Right lobe of liver (tissue), 6 donors: ENCODE measurements at regions not wholly inside any gene's neighbourhood (a gene's known extent, or its start where the extent isn't known, plus 50 kb on each side); places are given as distances from the start of the nearest gene placed in this dataset.
A peak's percentile ranks its signal among the peaks of the same experiment; 100 is the strongest.

Source experiments
- ATAC-seq, 4 donors: fragments of 200-7000 bp; cut with Tn5 transposase; one replicate each; pipeline ENCODE4 v1.9.1; 2020; ENCODE audit warnings: mild to moderate bottlenecking in 4 of 4, moderate library complexity in 4 of 4
- DNase-seq, 3 donors: peaks; one replicate each; pipeline ENCODE4 v3.0.0-alpha.2; 2020
- H3K27ac ChIP-seq, 3 donors: fragments of 200-600 bp; one replicate each; pipeline ENCODE4 v1.8.0; 2022
- H3K27me3 ChIP-seq, 2 donors: fragments of 200-600 bp; one replicate each; pipeline ENCODE4 v1.8.0; 2022
- H3K36me3 ChIP-seq, 4 donors: fragments of 200-600 bp; sonication (generic) in 1 of 4; one replicate each; pipeline versions ENCODE4 v1.5.1 to v1.8.0; 2017 to 2022; ENCODE audit warnings: control low read depth in 1 of 4
- H3K4me1 ChIP-seq, 4 donors: fragments of 200-600 bp; sonication (generic) in 1 of 4; one replicate each; pipeline versions ENCODE4 v1.5.1 to v1.8.0; 2017 to 2022; ENCODE audit warnings: control low read depth in 1 of 4
- H3K4me3 ChIP-seq, 3 donors: fragments of 200-600 bp; one replicate each; pipeline ENCODE4 v1.8.0; 2022
- H3K9me3 ChIP-seq, 4 donors: fragments of 200-600 bp; sonication (generic) in 1 of 4; one replicate each; pipeline versions ENCODE4 v1.5.1 to v1.8.0; 2017 to 2022; ENCODE audit warnings: control low read depth in 1 of 4
- POLR2A ChIP-seq: fragments of 450-650 bp; IDR thresholded peaks from one replicate; pipeline ENCODE4 v1.6.1; 2017; ENCODE audit warnings: antibody characterized with exemption, mild to moderate bottlenecking
- WGBS: methylation state at CpG from one replicate; pipeline ENCODE4 v1.1.6; 2018; ENCODE audit warnings: low coverage, low lambda C conversion rate; ENCODE audit not compliant: insufficient coverage; ENCODE audit errors: missing lambda C conversion rate; 5-methylcytosine and 5-hydroxymethylcytosine counted together
- intact Hi-C, 2 donors: fragments of 100-400 bp; cut with DNase I; formaldehyde crosslinking; loops; one replicate each; pipeline versions ENCODE4 v1.11.2 to v1.14.1; 2022
- TF ChIP-seq, protein P1 (sequence below), 4 donors: fragments of 200-600 bp in 3 of 4; fragments of 450-650 bp in 1 of 4; IDR thresholded peaks; one replicate each; pipeline versions ENCODE4 v1.5.1 to v1.8.0; 2016 to 2022; ENCODE audit warnings: antibody characterized with exemption in 4 of 4, mild to moderate bottlenecking in 2 of 4
- donor health status: DM: no; HTN: yes; CAD: no.
- donor health status: DM: no; HTN: no; CAD: no.
- donor health status: DM: no; HTN: no; CAD: no.
- donor health status: DM: no; HTN: yes; CAD: no.
- donor health status: DM: no; HTN: yes; CAD: no.

DNA sequence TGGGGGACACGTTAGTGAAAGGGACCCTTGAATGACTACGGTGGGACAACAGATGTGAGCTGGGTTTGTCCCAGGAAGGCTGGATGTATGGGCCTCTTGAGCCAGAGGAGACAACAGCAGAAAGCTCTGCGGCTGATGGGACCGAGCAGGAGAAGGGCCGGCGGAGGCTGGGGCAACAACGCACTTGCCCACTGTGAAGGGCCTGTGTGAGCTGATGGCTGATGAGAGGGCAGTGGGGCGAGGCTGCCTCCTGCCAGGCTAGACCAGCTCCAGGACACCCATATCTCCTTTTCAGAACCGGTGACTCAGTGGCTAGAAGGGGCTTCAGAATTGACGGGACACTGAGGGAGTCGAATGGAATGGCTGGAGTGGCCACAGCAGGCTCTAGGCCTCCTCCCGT is 250.1 kb downstream of the SEC14L1 start:
- ATAC-seq, result no peak
- no peak for DNase-seq
- Histone ChIP-seq H3K4me1 (peaks cover 3 to 87% (median 59%) of the 10 kb centered on the region in 4 donors), H3K36me3 (no peaks in the 10 kb centered on the region), H3K9me3 (no peaks in the 10 kb centered on the region), H3K4me3 (peak overlapping the region in 1 of 3 donors; percentile 29), H3K27ac (peak overlapping the region; percentile 46 to 60 (median 59)), H3K27me3 (no peaks in the 10 kb centered on the region)
- intact Hi-C loops, result loop anchor here in 1 of 2 donors (10.0 kb wide), 1 partner anchor 104 kb away; no protein-coding TSS in a partner anchor
- TF ChIP-seq, protein P1, sequence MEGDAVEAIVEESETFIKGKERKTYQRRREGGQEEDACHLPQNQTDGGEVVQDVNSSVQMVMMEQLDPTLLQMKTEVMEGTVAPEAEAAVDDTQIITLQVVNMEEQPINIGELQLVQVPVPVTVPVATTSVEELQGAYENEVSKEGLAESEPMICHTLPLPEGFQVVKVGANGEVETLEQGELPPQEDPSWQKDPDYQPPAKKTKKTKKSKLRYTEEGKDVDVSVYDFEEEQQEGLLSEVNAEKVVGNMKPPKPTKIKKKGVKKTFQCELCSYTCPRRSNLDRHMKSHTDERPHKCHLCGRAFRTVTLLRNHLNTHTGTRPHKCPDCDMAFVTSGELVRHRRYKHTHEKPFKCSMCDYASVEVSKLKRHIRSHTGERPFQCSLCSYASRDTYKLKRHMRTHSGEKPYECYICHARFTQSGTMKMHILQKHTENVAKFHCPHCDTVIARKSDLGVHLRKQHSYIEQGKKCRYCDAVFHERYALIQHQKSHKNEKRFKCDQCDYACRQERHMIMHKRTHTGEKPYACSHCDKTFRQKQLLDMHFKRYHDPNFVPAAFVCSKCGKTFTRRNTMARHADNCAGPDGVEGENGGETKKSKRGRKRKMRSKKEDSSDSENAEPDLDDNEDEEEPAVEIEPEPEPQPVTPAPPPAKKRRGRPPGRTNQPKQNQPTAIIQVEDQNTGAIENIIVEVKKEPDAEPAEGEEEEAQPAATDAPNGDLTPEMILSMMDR (IDR thresholded peaks at IDR 0.05), result no peak
- TF ChIP-seq POLR2A, result no peak
- WGBS, result 85% methylated on average over 4 of the region's 12 CpGs

DNA sequence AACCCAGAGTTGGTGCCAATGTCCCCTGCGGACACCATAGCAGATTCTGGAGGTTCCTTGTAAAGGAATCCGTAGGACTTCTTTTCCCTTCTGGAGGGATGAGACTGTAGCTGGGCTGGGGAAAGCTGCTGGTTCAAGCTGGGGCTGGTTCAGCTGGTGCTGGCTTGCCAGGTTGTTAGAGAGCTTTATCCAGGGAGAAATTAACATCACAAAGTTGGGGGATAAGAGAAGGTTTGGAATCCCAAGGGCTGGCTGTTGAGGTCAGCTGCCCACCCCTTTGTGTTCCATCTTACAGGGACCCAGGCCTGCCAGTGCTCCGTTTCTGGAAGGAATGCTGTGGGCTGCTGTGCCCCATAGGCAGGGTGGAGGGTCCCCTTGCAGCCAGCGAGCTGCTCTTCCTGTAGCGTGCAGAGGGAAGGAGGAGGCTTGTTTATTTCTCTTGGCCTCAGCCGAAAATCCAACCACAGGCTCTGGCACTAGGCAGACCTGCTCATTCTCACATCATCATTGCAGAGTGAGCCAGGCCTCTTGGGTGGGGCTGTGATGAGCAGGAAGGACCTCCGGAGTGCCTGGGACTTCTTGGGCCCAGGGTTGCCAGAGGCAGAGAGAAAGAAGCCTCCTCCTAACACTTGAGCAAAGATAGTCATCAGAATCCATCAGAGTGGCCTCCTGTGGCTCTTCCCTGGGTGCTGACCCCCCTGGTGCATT is 251.1 kb downstream of the SEC14L1 start:
- DNase-seq, result no peak

DNA sequence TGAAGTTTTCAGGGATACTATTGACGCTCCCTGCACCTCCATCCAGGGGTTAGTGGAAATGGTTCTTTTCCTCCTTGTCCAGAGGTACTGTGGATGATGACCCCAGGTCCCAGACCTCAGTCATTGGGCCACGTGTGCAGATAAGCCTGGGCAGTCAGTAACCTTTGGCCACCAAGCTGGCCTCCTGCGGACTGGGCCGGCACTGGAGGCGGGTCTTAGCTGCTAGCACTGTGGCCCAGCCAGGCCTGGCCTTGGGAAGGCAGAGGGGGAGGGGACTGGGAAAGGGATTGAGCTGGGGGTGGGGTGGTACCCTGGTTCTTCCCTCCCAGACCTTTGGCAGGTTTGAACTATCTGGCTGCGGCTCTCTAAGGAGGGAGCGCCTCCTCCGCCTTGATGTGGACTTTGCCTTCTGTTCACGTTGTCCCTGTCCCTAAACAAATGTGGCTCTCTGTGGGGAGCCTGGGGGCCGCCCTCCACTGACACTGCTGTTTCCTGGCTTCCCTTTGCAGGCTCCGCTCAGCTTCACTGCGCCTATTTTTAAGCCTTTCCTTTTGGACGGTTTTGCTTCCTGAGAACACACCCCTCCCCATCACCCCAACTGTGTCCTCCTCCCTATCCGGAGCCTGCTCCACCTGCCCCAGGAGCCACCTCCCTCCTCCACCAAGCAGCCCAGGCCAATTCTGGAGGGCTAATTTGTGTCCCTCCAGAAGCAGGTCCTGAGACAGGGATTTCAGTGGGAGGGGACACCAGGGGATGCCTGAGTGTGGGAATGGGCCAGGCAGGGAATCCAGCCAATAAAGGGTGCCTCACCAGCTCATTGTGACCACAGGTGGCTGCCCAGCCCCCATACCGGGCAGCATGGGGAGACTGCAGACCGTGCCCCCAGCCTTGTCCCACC is 251.9 kb downstream of the SEC14L1 start:
- Histone ChIP-seq H3K9me3 (no peaks in the 10 kb centered on the region), H3K27ac (peak overlapping the region; percentile 46 to 60 (median 59)), H3K27me3 (no peaks in the 10 kb centered on the region), H3K36me3 (no peaks in the 10 kb centered on the region), H3K4me1 (peaks cover 3 to 70% (median 43%) of the 10 kb centered on the region in 4 donors), H3K4me3 (peak overlapping the region in 1 of 3 donors; percentile 29)
- peak; percentile 68 to 82 (median 80) for ATAC-seq
- intact Hi-C loops, result loop anchor here in 1 of 2 donors (10.0 kb wide), 1 partner anchor 102 kb away; no protein-coding TSS in a partner anchor
- WGBS, result 26% methylated on average over 13 of the region's 16 CpGs
- TF ChIP-seq, protein P1 (IDR thresholded peaks at IDR 0.05), result no peak
- no peak for TF ChIP-seq POLR2A
- DNase-seq, result peak; percentile 90 to 98 (median 95)

More for the DNA sequence above, 251.1 kb downstream of the SEC14L1 start:
- peak overlapping the region; percentile 46 to 60 (median 59) for H3K27ac ChIP-seq
- H3K36me3 ChIP-seq, result no peaks in the 10 kb centered on the region
- TF ChIP-seq, protein P1 (IDR thresholded peaks at IDR 0.05), result no peak
- no peak for TF ChIP-seq POLR2A
- no peaks in the 10 kb centered on the region for H3K9me3 ChIP-seq
- 83% methylated on average over 2 of the region's 7 CpGs for WGBS
- intact Hi-C loops, result loop anchor here in 1 of 2 donors (10.0 kb wide), 1 partner anchor 103 kb away; no protein-coding TSS in a partner anchor
- peak overlapping the region in 2 of 3 donors; percentile 0 to 29 for H3K4me3 ChIP-seq
- no peaks in the 10 kb centered on the region for H3K27me3 ChIP-seq
- peak in 1 of 4 donors; percentile 1 for ATAC-seq
- peaks cover 3 to 78% (median 49%) of the 10 kb centered on the region in 4 donors for H3K4me1 ChIP-seq

DNA sequence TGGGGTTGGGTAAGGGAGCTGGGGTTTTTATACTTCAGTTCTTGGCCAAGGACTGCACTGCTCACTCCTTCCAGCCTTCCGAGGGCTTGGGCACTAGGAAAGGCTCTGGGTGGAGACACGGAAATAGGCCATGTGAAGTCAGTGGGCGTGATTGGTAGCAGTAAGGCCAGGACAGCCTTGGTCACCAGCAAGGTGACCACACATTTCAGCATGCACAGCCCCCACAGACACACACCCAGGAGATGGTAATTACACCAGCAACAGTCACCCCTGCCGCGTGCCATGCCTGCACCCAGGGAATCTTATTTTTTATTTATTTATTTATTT is 252.5 kb downstream of the SEC14L1 start:
- peak overlapping the region; percentile 46 to 60 (median 59) for H3K27ac ChIP-seq
- intact Hi-C loops, result loop anchor here in 1 of 2 donors (10.0 kb wide), 1 partner anchor 102 kb away; no protein-coding TSS in a partner anchor
- ATAC-seq (no peak), DNase-seq (no peak)
- H3K27me3 ChIP-seq, result no peaks in the 10 kb centered on the region
- peaks cover 3 to 64% (median 40%) of the 10 kb centered on the region in 4 donors for H3K4me1 ChIP-seq
- no peaks in the 10 kb centered on the region for H3K36me3 ChIP-seq
- no peaks in the 10 kb centered on the region for H3K9me3 ChIP-seq
- H3K4me3 ChIP-seq, result no peak overlapping the region
- TF ChIP-seq, protein P1 (IDR thresholded peaks at IDR 0.05), result no peak
- TF ChIP-seq POLR2A, result no peak
- WGBS, result no CpG with 5 or more reads among the region's 5 CpGs
